Epidermal melanocyte (primary cell): ENCODE measurements at regions not wholly inside any gene's neighbourhood (a gene's known extent, or its start where the extent isn't known, plus 50 kb on each side); places are given as distances from the start of the nearest gene placed in this dataset.

Experiments used
- DNase-seq: peaks from one replicate; pipeline ENCODE4 v3.0.0; 2011; ENCODE audit warnings: low spot score; ENCODE audit not compliant: insufficient read length

GRCh38 chr17:69716556-69716955, 302.1 kb downstream of the MAP2K6 start:
- peak; percentile 59 for DNase-seq

- no peak for DNase-seq
These were observed 302.7 kb downstream of the MAP2K6 start for GRCh38 chr17:69717214-69717613.

- no peak for DNase-seq
These were observed 303.3 kb downstream of the MAP2K6 start for GRCh38 chr17:69717819-69718218.

- no peak for DNase-seq
These were observed 305.1 kb downstream of the MAP2K6 start for GRCh38 chr17:69719474-69720048.

GRCh38 chr17:69722518-69722917, 308.0 kb downstream of the MAP2K6 start:
- no peak for DNase-seq

- DNase-seq = no peak
These were observed 308.8 kb downstream of the MAP2K6 start for GRCh38 chr17:69723316-69723715.

- no peak for DNase-seq
These were observed 309.2 kb downstream of the MAP2K6 start for GRCh38 chr17:69723741-69724140.

- DNase-seq = no peak
These were observed 309.7 kb downstream of the MAP2K6 start for GRCh38 chr17:69724238-69724637.

- no peak for DNase-seq
These were observed 310.6 kb downstream of the MAP2K6 start for GRCh38 chr17:69725146-69725545.

GRCh38 chr17:69728816-69729215, 314.3 kb downstream of the MAP2K6 start:
- no peak for DNase-seq

- DNase-seq = no peak
These were observed 315.4 kb downstream of the MAP2K6 start for GRCh38 chr17:69729944-69730343.

- no peak for DNase-seq
These were observed 317.9 kb downstream of the MAP2K6 start for GRCh38 chr17:69732272-69732918.

- peak; percentile 49 for DNase-seq
These were observed 318.9 kb downstream of the MAP2K6 start for GRCh38 chr17:69733171-69734012.

- no peak for DNase-seq
These were observed 320.2 kb downstream of the MAP2K6 start for GRCh38 chr17:69734656-69735055.

- DNase-seq = no peak
These were observed 320.8 kb downstream of the MAP2K6 start for GRCh38 chr17:69735285-69735684.

- no peak for DNase-seq
These were observed 328.6 kb downstream of the MAP2K6 start for GRCh38 chr17:69743091-69743490.

GRCh38 chr17:69744512-69745070, 330.1 kb downstream of the MAP2K6 start:
- no peak for DNase-seq

GRCh38 chr17:69749911-69750310, 325.1 kb upstream of the KCNJ16 start:
- DNase-seq = no peak

- DNase-seq = no peak
These were observed 317.2 kb upstream of the KCNJ16 start for GRCh38 chr17:69757688-69758430.

- DNase-seq = no peak
These were observed 314.5 kb upstream of the KCNJ16 start for GRCh38 chr17:69760562-69760961.

- no peak for DNase-seq
These were observed 314.0 kb upstream of the KCNJ16 start for GRCh38 chr17:69761011-69761410.
